Neural cell (in vitro differentiated cells): ENCODE measurements at regions not wholly inside any gene's neighbourhood (a gene's known extent, or its start where the extent isn't known, plus 50 kb on each side); places are given as distances from the start of the nearest gene placed in this dataset.

Experiments used
- H2AFZ ChIP-seq: fragments of 200-600, 300-800 bp; sonication (generic), shearing (Covaris generic); 2 replicates; pipeline ENCODE4 v1.6.0; 2014; ENCODE audit warnings: low read depth, mild to moderate bottlenecking, antibody characterized with exemption, low read length, moderate library complexity
- H3F3A ChIP-seq: fragments of 200-600 bp; shearing (Covaris generic); 2 replicates; pipeline ENCODE4 v1.6.1; 2016; ENCODE audit warnings: mild to moderate bottlenecking, moderate library complexity, mixed read lengths, antibody characterized with exemption, low read length; ENCODE audit not compliant: insufficient read depth, poor library complexity, severe bottlenecking
- H3K27ac ChIP-seq: fragments of 200-600, 300-800 bp; sonication (generic), shearing (Covaris generic); 2 replicates; pipeline ENCODE4 v1.5.1; 2014; ENCODE audit warnings: mild to moderate bottlenecking, low read length, moderate library complexity
- H3K27me3 ChIP-seq: fragments of 300-800, 200-600 bp; sonication (generic), shearing (Covaris generic); 2 replicates; pipeline ENCODE4 v1.6.0; 2014; ENCODE audit warnings: mild to moderate bottlenecking, low read depth, low read length, moderate library complexity; ENCODE audit not compliant: insufficient read depth
- H3K36me3 ChIP-seq: fragments of 300-800, 200-600 bp; sonication (generic), shearing (Covaris generic); 2 replicates; pipeline ENCODE4 v1.5.1; 2014; ENCODE audit warnings: mild to moderate bottlenecking, antibody characterized with exemption, low read length, moderate library complexity; ENCODE audit not compliant: insufficient read depth
- H3K4me2 ChIP-seq: fragments of 300-800, 200-600 bp; sonication (generic), shearing (Covaris generic); 2 replicates; pipeline ENCODE4 v1.6.0; 2014; ENCODE audit warnings: mild to moderate bottlenecking, low read length
- H3K4me3 ChIP-seq: fragments of 300-800, 200-600 bp; sonication (generic), shearing (Covaris generic); 2 replicates; pipeline ENCODE4 v1.5.1; 2014; ENCODE audit warnings: mild to moderate bottlenecking, low read length, moderate library complexity
- H3K79me2 ChIP-seq: fragments of 200-600 bp; shearing (Covaris generic); replicated peaks from 2 replicates; pipeline ENCODE4 v1.6.0; 2014; ENCODE audit warnings: mild to moderate bottlenecking, low read length, moderate library complexity; ENCODE audit not compliant: insufficient read depth
- H3K9ac ChIP-seq: fragments of 300-800, 200-600 bp; sonication (generic), shearing (Covaris generic); 2 replicates; pipeline ENCODE4 v1.6.1; 2016; ENCODE audit warnings: mild to moderate bottlenecking, low read length, mixed read lengths
- H3K9me2 ChIP-seq: fragments of 200-600 bp; shearing (Covaris generic); 2 replicates; pipeline ENCODE4 v1.6.1; 2016; ENCODE audit warnings: mild to moderate bottlenecking, low read length, mixed read lengths; ENCODE audit not compliant: insufficient read depth
- H3K9me3 ChIP-seq: fragments of 200-600, 300-800 bp; sonication (generic), shearing (Covaris generic); 2 replicates; pipeline ENCODE4 v1.6.1; 2016; ENCODE audit warnings: mild to moderate bottlenecking, mixed run types, low read length, moderate library complexity, mixed read lengths
- H4K20me1 ChIP-seq: fragments of 200-600 bp; shearing (Covaris generic); 2 replicates; pipeline ENCODE4 v1.6.1; 2016; ENCODE audit warnings: mild to moderate bottlenecking, mixed run types; ENCODE audit not compliant: insufficient read depth
- CTCF ChIP-seq: fragments of 450-650 bp; IDR thresholded peaks from 2 replicates; pipeline ENCODE4 v1.5.1; 2014; ENCODE audit warnings: antibody characterized with exemption, mild to moderate bottlenecking, moderate library complexity; ENCODE audit not compliant: poor library complexity, severe bottlenecking
- EP300 ChIP-seq: fragments of 450-650 bp; conservative IDR thresholded peaks from 2 replicates; pipeline ENCODE4 v1.6.1; 2014; ENCODE audit warnings: antibody characterized with exemption, mild to moderate bottlenecking, moderate library complexity; ENCODE audit not compliant: poor library complexity, severe bottlenecking
- EZH2 ChIP-seq: fragments of 200-600, 300-800 bp; shearing (Covaris generic), sonication (generic); IDR thresholded peaks from 2 replicates; pipeline ENCODE4 v1.6.1; 2014; ENCODE audit warnings: antibody characterized with exemption, low read length, borderline replicate concordance, mild to moderate bottlenecking; ENCODE audit not compliant: insufficient read depth, poor library complexity, severe bottlenecking
- MXI1 ChIP-seq: fragments of 450-650 bp; conservative IDR thresholded peaks from 2 replicates; pipeline ENCODE4 v1.6.1; 2014; ENCODE audit warnings: antibody characterized with exemption, mild to moderate bottlenecking; ENCODE audit not compliant: poor library complexity, severe bottlenecking
- POLR2AphosphoS5 ChIP-seq: IDR thresholded peaks from 2 replicates; pipeline ENCODE4 v1.6.1; 2012
- RAD21 ChIP-seq: fragments of 450-650 bp; conservative IDR thresholded peaks from 2 replicates; pipeline ENCODE4 v1.6.1; 2014; ENCODE audit warnings: antibody characterized with exemption, mild to moderate bottlenecking, moderate library complexity
- REST ChIP-seq: IDR thresholded peaks from 2 replicates; pipeline ENCODE4 v1.6.1; 2012; ENCODE audit warnings: borderline replicate concordance
- SMC3 ChIP-seq: fragments of 450-650 bp; conservative IDR thresholded peaks from 2 replicates; pipeline ENCODE4 v1.6.1; 2014; ENCODE audit warnings: antibody characterized with exemption, mild to moderate bottlenecking, moderate library complexity; ENCODE audit not compliant: poor library complexity
- TAF1 ChIP-seq: IDR thresholded peaks from 2 replicates; pipeline ENCODE4 v1.6.1; 2012; ENCODE audit warnings: low read depth

- Histone ChIP-seq H3K79me2 (peaks cover 11% of the 10 kb centered on the region), H4K20me1 (no peaks in the 10 kb centered on the region), H3F3A (no peaks in the 10 kb centered on the region), H3K9me2 (no peaks in the 10 kb centered on the region), H3K9ac (no peak overlapping the region), H3K36me3 (no peaks in the 10 kb centered on the region), H3K27ac (no peak overlapping the region), H3K27me3 (no peaks in the 10 kb centered on the region), H2AFZ (no peak overlapping the region), H3K9me3 (no peaks in the 10 kb centered on the region), H3K4me2 (no peak overlapping the region), H3K4me3 (no peak overlapping the region)
- TF ChIP-seq EZH2: no peak
- no peak for TF ChIP-seq RAD21
- TF ChIP-seq REST: no peak
- TF ChIP-seq SMC3: no peak
- no peak for TF ChIP-seq POLR2AphosphoS5
Observed at GRCh38 chr6:138575257-138575656, 76.0 kb upstream of the NHSL1 start.

DNA sequence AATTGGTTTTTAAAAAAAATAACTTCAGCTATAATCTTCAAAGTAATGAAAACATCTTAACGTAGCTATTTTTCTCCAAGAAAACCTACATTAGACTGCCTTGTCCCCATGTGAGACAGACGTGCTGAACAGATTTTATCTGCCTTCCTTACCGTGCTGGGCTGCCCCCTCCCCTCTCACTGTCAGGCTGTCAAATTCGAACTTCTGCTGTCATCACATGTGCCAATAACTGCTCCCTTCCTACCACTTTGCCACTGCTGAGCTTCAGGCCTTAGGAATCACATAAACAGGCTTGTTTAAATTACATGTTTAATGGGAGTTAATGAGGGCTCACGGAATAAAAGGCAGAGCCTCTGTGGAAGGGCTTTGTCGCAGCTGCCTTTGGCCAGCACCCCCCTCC, 77.0 kb upstream of the NHSL1 start:
- no peak overlapping the region for H2AFZ ChIP-seq
- H3K9ac ChIP-seq: no peak overlapping the region
- H3F3A ChIP-seq: no peaks in the 10 kb centered on the region
- H3K79me2 ChIP-seq: peaks cover 2% of the 10 kb centered on the region
- no peaks in the 10 kb centered on the region for H4K20me1 ChIP-seq
- H3K9me2 ChIP-seq: no peaks in the 10 kb centered on the region
- peak overlapping the region; percentile 27 for H3K4me2 ChIP-seq
- H3K27ac ChIP-seq: no peak overlapping the region
- H3K36me3 ChIP-seq: no peaks in the 10 kb centered on the region
- TF ChIP-seq POLR2AphosphoS5 (peak; percentile 63), CTCF (no peak), RAD21 (no peak), TAF1 (no peak), EP300 (peak; percentile 82), EZH2 (no peak), REST (no peak), MXI1 (no peak), SMC3 (no peak)
- peak overlapping the region; percentile 34 for H3K4me3 ChIP-seq
- H3K27me3 ChIP-seq: no peaks in the 10 kb centered on the region
- H3K9me3 ChIP-seq: no peaks in the 10 kb centered on the region
